ENCODE measurements at regions not wholly inside any gene's neighbourhood (a gene's known extent, or its start where the extent isn't known, plus 50 kb on each side); places are given as distances from the start of the nearest gene placed in this dataset.

DNA sequence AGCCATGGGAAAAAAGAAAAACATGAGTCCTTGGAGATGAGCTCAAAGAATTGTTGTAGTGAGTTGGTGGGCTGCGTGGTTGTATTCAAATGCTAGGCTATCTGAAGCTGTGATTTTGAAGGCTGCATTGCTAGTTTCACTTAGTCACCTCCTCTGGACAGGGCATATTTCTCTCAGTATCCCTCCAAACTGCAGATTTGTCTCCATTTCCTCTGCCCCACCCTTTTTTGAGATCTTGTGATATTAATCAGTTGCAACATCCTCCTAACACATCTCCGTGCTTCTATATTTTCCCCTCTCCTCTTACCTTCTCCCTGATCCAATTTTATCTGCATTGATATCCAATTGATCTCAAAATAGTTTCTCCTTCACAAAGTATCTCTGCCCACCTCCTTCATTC, 1048.0 kb upstream of the WWC1 start:
- H3K4me1 Mint-ChIP-seq = no peaks in the 10 kb centered on the region
- H3K27ac ChIP-seq (ENCODE audit: low read depth, low read length) = no peak overlapping the region
- H3K9me3 Mint-ChIP-seq = no peaks in the 10 kb centered on the region
- no peaks in the 10 kb centered on the region for H3K4me1 ChIP-seq (ENCODE audit: control insufficient read depth, insufficient read depth, low read length)
- no peaks in the 10 kb centered on the region for H3K9me3 ChIP-seq (ENCODE audit: control insufficient read depth, low read length)
- H3K36me3 ChIP-seq (ENCODE audit: control insufficient read depth, insufficient read depth, low read length) = no peaks in the 10 kb centered on the region
- no peaks in the 10 kb centered on the region for H3K27me3 ChIP-seq (ENCODE audit: control insufficient read depth, insufficient read depth, low read length, poor library complexity, severe bottlenecking)
- H3K27ac Mint-ChIP-seq = no peak overlapping the region
- H3K4me3 Mint-ChIP-seq = no peak overlapping the region
- H3K9ac ChIP-seq (ENCODE audit: extremely low read depth, low read length, poor library complexity, severe bottlenecking) = no peak overlapping the region
- 83 to 96% methylated on average over 1 to 2 of the region's 2 CpGs for WGBS, 2 experiments (ENCODE audit: insufficient coverage in 1 of 2, insufficient read length in 1 of 2)
- no peak overlapping the region for H3K4me3 ChIP-seq (ENCODE audit: low read length)
- H3K27me3 Mint-ChIP-seq (ENCODE audit: insufficient read depth) = no peaks in the 10 kb centered on the region
- no peaks in the 10 kb centered on the region for H3K36me3 Mint-ChIP-seq (ENCODE audit: low read depth)
- TF ChIP-seq, protein P1, sequence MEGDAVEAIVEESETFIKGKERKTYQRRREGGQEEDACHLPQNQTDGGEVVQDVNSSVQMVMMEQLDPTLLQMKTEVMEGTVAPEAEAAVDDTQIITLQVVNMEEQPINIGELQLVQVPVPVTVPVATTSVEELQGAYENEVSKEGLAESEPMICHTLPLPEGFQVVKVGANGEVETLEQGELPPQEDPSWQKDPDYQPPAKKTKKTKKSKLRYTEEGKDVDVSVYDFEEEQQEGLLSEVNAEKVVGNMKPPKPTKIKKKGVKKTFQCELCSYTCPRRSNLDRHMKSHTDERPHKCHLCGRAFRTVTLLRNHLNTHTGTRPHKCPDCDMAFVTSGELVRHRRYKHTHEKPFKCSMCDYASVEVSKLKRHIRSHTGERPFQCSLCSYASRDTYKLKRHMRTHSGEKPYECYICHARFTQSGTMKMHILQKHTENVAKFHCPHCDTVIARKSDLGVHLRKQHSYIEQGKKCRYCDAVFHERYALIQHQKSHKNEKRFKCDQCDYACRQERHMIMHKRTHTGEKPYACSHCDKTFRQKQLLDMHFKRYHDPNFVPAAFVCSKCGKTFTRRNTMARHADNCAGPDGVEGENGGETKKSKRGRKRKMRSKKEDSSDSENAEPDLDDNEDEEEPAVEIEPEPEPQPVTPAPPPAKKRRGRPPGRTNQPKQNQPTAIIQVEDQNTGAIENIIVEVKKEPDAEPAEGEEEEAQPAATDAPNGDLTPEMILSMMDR (conservative IDR thresholded peaks at IDR 0.05) = no peak
- no peak for DNase-seq

DNA sequence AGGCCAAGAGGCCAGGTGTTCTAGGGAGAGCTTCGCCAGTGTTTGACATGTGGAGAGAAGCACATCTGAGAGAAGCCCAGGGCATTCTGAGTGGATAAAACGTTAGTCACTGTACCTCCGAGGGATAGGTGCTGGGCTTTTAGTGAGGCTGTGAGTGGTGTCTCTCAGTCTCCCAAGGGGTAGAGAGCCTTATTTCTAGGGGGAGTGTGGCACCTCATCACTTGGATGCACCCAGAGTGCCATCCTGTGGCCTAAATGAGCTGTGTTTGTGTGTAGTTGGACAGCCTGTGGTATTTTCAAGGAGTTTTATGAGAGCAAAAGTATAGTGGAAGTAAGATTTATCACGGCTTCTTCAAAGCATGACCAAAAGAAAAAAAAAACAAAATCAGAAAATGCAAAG, 1046.9 kb upstream of the WWC1 start:
- Mint-ChIP-seq H3K27me3 (ENCODE audit: insufficient read depth) (no peaks in the 10 kb centered on the region), H3K36me3 (ENCODE audit: low read depth) (no peaks in the 10 kb centered on the region), H3K4me3 (no peak overlapping the region), H3K4me1 (no peaks in the 10 kb centered on the region), H3K27ac (no peak overlapping the region), H3K9me3 (no peaks in the 10 kb centered on the region)
- Histone ChIP-seq H3K27ac (ENCODE audit: low read depth, low read length) (no peak overlapping the region), H3K9me3 (ENCODE audit: control insufficient read depth, low read length) (no peaks in the 10 kb centered on the region), H3K4me3 (ENCODE audit: low read length) (no peak overlapping the region), H3K9ac (ENCODE audit: extremely low read depth, low read length, poor library complexity, severe bottlenecking) (no peak overlapping the region), H3K4me1 (ENCODE audit: control insufficient read depth, insufficient read depth, low read length) (no peaks in the 10 kb centered on the region), H3K36me3 (ENCODE audit: control insufficient read depth, insufficient read depth, low read length) (no peaks in the 10 kb centered on the region), H3K27me3 (ENCODE audit: control insufficient read depth, insufficient read depth, low read length, poor library complexity, severe bottlenecking) (no peaks in the 10 kb centered on the region)
- DNase-seq = peak; percentile 73
- 62 to 74% methylated on average over 3 to 4 of the region's 4 CpGs for WGBS, 2 experiments (ENCODE audit: insufficient coverage in 1 of 2, insufficient read length in 1 of 2)
- TF ChIP-seq, protein P1 (conservative IDR thresholded peaks at IDR 0.05) = peak; percentile 76

DNA sequence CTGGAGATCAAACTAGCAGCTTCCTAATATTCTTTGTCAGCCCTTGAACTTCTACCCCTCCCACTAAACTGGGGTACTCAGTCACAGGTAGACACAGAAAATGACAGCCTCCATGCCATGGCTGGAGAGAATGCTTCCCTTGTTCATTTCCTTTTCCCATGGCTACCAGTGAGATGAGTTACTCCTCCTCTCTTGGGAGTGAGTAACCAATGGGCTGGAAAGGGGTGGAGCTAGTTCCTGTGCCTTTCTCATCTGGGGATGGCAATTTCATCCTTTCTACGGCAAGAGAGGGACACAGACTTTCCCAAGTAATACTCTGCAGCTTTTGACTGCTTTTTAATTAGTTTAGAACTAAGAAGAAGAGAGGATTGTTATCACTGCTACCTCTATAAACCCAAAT, 1045.6 kb upstream of the WWC1 start:
- Mint-ChIP-seq H3K27ac (no peak overlapping the region), H3K27me3 (ENCODE audit: insufficient read depth) (no peaks in the 10 kb centered on the region), H3K9me3 (no peaks in the 10 kb centered on the region), H3K4me3 (no peak overlapping the region), H3K4me1 (no peaks in the 10 kb centered on the region), H3K36me3 (ENCODE audit: low read depth) (no peaks in the 10 kb centered on the region)
- no peak overlapping the region for H3K4me3 ChIP-seq (ENCODE audit: low read length)
- WGBS, 2 experiments (ENCODE audit: insufficient coverage in 1 of 2, insufficient read length in 1 of 2) = 88 to 100% methylated on average over 1 of the region's 1 CpG
- TF ChIP-seq, protein P1 (conservative IDR thresholded peaks at IDR 0.05) = no peak
- no peak overlapping the region for H3K27ac ChIP-seq (ENCODE audit: low read depth, low read length)
- H3K9me3 ChIP-seq (ENCODE audit: control insufficient read depth, low read length) = no peaks in the 10 kb centered on the region
- peak; percentile 48 for DNase-seq
- H3K36me3 ChIP-seq (ENCODE audit: control insufficient read depth, insufficient read depth, low read length) = no peaks in the 10 kb centered on the region
- no peaks in the 10 kb centered on the region for H3K27me3 ChIP-seq (ENCODE audit: control insufficient read depth, insufficient read depth, low read length, poor library complexity, severe bottlenecking)
- no peak overlapping the region for H3K9ac ChIP-seq (ENCODE audit: extremely low read depth, low read length, poor library complexity, severe bottlenecking)
- no peaks in the 10 kb centered on the region for H3K4me1 ChIP-seq (ENCODE audit: control insufficient read depth, insufficient read depth, low read length)

Data from endodermal cell (in vitro differentiated cells).